ENCODE measurements at regions not wholly inside any gene's neighbourhood (a gene's known extent, or its start where the extent isn't known, plus 50 kb on each side); places are given as distances from the start of the nearest gene placed in this dataset.

DNA sequence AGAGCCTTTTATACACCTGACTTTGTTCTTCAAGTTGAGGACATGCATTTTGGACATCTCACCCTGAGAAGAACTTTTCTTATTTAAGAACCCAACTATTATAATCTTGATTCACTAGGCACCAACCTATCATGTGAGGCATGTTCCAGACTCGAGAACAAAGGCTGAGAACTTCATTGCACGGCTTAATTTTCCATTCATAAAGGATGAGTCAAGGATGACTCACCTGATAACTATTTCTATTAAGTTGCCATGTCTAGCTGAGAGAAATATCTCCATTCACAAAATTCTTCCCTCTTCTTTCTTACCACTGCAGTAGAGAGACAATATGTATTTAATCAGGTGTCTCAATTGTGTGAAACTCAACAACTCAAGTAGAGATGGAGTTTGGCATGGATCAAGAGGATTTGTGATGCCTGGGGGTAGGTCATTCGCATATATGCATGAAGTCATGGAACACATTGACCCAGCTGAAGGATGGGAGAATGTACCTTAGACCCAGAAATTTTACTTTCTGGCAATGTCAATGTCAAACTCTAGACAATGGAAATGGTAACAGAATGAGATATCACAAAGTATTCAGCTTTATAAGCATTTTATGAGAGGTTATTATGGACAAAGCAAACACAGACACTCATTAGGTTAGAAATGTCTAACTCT lies 173.2 kb upstream of the PRNP start:
- no peak for DNase-seq (ENCODE audit: low spot score)

DNA sequence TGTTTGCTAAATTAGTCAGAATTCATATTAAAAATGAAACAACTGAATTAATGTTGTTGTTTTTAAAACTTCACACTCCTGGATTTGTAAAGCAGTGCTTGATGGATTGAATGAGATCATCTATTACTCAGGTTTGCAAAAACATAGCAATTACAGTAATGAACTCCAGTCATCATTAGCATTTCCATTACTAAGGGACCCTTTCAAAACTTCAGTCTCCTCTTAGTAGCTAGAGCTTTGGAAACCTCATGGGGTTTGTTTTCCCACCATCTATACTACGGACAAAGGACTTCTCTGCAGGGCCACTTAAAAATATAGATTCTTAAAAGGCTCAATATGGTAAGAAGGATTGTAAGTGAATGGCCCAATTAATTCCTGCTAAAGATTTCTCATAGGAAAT lies 174.5 kb upstream of the PRNP start:
- DNase-seq (ENCODE audit: low spot score): no peak

DNA sequence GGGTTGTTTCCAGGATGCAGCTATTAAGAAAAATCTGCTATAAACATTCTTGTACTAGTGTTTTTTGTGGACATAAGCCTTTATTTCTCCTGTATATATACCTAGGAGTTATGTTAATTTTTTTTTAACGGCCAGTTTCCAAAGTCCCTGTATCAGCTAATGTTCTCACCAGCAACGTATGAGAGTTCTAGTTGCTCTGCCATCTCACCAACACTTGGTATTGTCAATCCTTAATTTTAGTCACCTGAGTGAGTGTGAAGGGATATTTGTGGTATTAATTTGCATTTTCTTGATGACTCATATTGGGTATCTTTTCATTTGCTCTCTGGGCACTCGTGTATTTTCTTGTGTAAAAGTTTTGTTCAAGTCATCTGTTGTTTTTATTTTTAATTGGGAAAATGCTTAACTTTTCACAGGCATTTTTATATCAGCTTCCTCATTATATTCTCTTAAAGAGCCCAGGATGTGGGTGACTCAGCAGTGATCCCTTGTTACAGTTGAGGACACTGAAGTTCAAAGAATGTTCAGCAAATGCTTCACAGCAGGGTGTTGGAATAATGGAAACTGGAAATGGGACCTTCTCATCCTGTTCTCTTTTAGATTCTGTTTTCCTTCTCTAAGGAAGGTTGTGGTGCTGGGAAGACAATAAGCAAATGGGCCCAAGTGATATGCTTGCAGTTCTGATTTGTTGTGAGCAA lies 176.3 kb upstream of the PRNP start:
- DNase-seq (ENCODE audit: low spot score): no peak

DNA sequence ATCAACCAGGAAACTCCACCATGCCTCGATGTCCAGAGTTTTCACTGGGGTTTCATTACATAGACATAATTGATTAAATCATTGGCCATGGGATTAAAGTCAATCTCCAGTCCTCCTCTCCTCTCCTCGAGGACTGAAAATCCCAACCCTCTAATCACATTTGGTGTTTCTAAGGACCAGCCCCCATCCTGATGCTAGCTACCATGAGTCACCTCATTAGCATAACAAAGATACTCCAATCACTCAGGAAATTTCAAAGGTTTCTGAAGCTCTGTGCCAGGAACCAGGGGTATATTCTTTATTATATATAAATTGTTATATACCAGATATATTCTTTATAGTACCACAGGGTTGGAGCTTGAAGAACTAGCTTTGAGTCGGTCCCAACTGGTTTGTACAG lies 177.5 kb upstream of the PRNP start:
- no peak for DNase-seq (ENCODE audit: low spot score)

DNA sequence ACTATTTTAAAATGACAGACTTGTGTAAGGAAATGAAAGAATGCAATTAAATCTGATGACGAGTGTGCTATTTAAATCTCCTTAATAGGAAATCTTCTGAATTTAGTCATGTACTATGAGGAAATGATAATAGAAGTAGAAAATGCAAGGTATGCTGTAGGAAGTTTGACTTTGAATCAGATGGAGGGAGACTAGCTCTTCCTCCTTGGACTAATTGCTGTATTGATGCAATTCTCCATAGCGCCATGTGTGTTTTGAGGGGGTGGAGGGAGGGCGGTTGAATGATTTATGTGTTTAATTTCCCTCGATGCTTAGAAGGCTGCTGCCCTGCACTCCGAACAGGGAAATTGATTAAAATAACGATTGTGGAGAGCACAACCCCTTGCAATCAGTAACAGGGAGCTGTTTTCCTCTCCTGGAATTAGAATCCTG lies 179.0 kb upstream of the PRNP start:
- no peak for DNase-seq (ENCODE audit: low spot score)

DNA sequence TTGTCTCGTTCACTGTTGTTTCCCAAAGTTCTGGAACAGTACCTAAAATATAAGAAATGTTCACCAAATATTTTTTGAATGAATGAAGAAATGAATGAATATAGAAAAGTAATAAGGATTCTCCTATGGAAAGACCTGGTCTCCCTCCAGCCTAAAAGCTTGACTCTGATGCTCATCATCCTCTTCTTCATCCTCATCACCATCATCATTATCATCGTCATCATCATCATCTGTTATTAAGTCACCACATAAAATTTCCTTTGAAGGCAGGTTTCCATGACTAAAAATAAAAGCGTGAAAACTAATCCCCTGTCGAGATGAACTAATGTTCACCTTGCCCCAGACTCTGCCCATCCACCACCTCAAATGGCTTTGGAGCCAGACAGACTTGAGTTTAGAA lies 181.4 kb upstream of the PRNP start:
- DNase-seq (ENCODE audit: low spot score): no peak

DNA sequence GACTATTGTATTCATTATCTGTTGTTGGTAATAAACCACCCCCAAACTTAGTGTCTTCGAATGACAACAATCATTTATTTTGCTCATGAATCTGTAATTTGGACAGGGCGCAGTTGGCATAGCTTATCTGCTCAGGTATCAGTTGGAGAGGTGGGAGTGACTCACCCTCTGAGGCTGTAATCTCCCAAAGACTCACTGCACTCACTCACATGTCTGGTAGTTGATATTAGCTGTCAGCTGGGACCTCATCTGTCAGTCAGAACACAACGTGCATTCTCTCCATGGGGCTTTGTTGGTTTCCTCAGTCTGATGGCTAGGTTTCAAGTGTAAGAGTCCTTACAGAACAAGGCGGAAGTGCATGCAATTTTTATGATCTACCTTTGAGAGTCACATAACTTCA lies 183.5 kb upstream of the PRNP start:
- DNase-seq (ENCODE audit: low spot score): no peak

DNA sequence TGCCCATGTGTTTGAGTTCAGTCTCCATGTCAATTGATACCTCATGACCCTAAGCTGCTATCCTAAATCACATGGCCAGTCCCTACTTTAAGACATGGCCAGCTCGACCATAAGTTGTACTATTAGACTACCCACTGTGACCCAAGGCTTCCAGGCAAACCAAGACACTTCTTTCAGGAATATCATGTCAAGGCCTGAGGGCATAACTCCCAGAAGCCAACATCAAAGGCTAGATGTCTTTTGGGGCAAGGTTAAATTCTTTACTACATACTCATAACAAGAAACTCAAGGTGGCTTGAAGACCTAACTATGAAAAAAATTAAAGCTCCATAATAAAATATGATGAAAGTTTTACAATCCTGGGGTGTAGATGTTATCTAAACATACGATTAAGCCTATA lies 192.9 kb upstream of the PRNP start:
- no peak for DNase-seq (ENCODE audit: low spot score)

DNA sequence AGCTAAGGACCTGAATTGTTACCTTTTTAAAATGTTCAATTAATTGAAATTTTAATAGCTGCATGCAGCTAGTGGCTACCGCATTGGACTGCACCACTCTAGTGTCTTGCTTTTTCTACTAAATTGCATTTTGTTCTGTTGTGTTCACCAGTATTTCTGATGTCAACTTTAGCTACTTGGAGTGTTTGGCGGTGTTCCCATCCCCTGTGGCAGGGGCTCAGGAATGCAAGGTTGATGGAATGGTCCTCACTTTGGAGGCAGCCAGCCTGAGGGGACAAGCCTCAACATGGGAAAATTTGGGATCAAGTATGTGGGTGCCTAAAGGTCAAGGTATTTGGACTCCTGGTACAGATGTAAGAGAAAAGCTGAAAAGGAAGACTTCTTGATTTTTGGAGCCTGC lies 194.6 kb upstream of the PRNP start:
- no peak for DNase-seq (ENCODE audit: low spot score)

DNA sequence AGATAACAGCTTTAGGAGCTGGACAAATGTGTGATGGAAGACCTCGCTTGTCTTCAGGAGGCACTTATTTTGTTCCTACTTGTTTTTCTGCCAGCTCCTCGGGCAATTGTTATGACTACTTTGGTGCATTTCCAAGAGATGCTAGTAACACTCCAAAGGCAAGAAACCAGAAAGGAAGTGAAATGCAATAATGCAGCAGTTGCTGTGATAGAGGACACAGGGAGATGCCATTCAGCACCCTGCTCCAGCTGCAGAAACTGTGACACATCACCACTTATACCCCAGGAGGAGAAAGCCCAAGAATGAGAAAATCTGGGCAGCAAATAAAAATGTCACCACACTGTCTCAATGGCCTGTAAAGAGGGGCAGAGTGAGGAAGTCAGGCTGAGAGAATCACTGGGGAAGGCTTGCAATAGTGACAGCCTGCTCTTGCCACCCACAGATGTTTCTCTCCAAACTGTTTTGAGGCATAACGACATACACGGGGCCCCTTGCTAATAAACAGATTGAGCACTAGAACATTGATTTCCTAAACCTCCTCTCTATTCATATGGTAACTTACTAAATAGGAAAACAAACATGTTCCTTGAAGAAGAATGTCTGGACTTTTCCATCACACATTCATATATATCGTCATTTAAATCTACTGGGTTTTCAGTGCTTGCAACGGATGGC lies 195.5 kb upstream of the PRNP start:
- no peak for DNase-seq (ENCODE audit: low spot score)

DNA sequence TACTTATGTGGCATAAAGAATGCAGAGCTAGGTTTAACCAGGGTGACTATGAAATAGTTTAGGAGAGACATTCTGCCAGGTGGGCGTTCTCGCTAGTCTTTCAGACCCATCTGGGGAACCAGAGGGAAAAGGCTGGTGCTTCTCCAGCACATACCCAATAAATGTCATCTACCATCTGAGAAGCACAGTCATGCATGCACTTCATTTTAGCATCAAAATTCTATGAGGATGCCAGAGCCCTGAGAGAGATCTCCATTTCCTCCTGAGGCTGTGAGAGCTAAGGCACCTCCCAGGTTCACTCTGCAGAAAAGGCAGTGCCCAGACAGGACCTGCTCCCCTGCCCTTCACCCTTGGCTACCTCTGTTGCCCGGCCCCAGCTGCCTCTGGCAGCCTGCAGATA lies 196.2 kb upstream of the PRNP start:
- no peak for DNase-seq (ENCODE audit: low spot score)

DNA sequence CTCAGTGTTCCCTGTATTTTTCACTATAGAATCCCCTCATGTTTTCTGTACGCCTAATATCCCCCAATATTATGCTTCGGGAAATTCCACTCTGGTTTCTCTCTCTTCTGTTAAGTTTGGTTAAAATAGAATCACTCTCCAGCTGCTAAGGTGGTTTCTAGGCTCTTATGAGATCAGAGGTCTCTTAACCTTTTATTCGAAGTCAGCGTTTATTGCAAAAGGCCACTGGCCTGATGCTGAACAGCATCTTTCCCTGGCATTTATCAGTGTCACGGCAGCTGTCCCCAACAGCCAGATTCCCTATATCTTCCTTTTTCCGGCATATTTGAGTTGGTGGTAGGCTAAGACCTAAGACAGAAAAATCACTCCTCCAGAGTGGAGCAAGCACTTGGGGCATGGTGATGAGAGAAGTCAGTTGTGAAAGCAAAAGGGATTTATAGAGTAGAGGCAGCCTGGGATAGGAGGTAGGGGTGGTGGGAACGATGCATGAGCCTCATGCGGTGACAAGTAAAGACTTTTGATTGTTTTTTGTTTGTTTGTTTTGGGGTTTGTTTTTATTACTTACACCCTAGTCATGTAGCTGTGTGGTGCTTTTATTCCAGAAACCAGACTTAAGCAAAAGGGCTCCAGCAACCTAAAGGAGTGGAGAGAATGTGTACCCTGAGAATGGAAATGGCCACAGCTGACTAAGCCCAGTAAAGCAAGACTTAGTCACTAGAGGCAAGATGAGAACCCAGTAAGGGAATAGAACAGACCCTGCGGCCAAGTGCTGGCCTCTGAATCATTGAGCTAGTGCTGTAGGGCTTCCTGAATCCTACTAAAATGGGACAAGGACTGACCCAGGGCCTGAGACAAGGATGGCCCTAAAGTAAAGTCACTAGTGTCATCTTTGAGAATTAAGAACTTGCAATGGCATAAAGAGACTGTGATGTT lies 197.6 kb upstream of the PRNP start:
- no peak for DNase-seq (ENCODE audit: low spot score)

DNA sequence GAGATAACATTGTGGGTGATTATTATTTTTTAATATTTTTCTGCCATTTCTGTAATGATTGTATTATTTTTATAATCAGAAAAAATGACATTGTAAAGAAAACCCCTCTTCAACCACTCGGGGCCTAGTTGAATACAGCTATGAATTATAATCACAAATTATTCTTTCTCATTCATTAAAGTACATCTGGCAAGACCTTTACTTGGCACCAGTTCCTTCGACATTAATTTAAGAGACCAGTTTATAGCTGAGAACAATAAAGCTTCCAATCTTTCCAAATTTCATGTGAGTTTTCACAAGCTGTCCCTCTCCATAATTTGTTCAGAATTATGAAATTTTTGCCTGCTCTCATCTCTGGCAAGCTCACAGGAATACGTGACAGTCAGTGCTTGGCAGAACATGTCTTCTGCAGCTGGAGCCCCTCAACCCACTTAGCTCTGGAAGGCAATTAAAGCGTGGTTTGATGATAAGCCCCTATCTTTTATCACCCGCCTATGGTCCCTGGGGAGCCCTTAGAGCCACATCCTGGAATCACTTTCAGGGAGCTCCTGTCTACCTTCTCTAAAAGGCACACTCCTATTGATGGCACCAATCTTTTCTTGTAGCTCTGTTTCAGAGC lies 201.8 kb upstream of the PRNP start:
- no peak for DNase-seq (ENCODE audit: low spot score)

DNA sequence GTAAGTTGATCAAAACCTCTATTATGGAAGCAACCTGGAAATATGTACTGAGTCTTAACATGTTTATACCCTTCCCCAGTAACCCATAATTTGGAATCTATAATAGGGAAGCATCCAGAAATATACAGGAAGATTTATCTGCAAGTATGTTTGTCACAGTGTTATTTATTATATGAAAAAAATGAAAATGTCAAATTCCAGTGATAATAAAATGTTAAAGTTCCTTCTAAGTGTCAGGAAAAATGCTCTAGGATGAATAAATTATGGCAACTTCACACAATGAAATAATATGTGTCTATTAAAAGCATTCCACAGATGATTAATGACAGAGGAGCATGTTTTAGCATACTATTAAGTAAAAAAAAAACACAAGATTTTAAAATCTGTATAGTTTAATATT lies 202.3 kb upstream of the PRNP start:
- no peak for DNase-seq (ENCODE audit: low spot score)

DNA sequence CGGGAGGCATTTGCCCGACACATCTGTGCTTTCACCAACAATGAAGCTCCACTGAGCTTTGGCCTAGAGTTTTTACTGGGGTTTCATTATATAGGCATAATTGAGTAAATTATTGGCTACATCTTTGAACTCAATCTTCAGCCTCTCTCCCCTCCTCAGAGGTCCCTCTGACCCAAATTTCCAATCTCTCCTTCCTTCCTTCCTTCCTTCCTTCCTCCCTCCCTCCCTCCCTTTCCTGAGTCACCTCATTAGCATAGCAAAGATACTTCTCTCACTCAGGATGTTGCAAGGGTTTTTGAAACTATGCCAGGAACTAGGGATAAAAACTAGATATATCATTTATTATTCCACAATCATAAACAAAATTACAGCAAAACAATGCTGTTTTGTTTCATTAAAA lies 202.8 kb upstream of the PRNP start:
- no peak for DNase-seq (ENCODE audit: low spot score)

DNA sequence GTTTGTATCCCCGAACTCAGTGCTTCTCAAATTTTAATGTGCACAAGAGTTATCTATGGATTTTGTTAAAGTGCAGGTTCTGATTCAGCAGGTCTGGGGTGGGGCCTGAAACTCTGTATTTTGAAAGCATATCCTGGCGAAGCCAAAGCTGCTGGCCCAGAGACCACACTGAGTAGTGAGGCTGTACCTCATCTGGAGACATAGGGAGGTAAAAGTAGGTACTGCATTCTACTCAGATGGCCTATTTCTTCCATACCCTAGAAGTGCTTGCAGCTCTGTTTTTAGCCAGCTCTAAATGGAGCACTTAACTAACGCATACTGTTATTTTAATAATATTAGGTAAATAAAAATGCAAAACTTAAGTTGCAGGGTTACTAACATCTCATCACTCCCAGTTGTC lies 206.2 kb upstream of the PRNP start:
- no peak for DNase-seq (ENCODE audit: low spot score)

DNA sequence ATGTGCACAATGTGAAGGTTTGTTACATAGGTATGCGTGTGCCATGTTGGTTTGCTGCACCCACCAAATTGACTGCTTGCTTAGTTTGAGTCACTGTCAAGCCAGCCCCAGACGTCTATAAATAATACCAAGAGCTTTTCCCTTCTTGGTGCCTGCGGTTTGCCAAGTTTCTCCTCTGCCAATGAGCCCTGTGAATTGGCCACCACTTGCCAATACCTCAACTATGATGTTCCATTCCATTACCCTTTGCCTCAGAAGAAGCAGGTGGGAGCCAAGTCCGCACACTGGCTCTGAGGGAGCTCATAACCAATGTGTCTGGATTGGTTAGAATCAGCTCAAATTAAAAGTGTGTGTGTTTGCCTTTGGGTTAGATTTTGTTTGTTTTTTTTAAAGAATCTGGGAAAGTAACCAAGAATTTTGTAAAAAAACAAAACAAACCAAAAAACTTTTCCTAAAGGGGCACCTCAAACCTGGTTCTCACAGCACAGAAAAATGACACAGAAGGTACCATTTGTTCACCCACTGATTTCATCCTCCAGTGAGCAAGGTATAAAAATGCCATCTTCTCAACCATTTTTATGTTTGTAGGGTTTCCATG lies 209.3 kb upstream of the PRNP start:
- DNase-seq (ENCODE audit: low spot score): no peak

DNA sequence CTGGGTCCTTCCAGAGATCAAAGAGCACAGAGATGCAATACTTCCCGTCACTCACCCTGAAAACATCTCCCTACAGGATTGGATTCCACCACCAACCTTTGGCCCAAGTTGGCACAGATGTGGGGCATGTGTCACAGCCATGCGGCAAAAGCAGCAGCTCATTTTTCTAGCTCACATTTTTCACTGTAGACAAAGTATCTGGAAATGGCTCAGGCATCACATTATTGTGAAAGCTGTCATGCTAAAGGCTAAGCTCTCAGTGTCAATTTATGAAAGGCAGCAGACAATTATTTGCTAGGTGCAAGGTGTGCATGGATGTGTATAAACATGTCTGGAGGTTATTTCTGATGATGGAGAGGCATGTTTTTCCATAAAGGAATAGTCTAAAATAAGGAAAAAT lies 213.3 kb upstream of the PRNP start:
- DNase-seq (ENCODE audit: low spot score): no peak

DNA sequence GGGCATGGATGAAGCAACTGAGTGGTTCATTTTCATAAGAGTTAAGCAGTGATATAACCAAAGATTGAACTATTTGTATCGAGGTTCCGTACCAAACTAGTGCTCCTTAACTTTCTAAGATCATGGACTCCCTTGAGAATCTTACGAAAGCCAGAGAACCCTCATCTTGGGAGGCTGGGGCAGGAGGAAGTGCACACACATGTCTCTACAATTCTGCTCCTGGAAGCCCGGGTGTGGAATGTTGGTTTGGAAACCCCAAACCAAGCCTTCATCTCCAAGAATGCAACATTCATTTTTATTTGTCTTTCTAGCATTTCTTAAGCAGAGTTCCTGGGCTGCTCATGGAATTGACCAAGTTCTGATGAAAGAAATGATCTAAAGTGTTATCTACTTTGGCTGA lies 215.0 kb upstream of the PRNP start:
- DNase-seq (ENCODE audit: low spot score): no peak

DNA sequence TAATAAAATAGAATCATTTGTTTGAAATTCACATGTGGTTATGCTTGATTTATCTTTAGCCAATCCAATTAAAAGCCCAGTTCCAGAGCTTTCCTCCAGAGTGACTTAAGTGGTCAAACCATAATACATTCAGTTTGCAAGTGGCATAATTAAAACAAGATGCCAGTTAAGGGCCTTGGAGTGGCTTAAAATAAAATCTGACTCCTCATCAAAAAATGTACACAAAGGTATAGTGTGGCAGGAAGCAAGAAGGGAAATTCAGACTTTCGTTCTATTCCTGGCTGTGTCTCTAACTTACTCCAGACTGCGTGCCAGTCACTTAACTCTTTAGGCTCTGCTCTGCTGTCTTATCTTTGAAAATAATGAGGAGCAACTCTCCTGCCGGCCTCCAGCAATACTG lies 215.9 kb upstream of the PRNP start:
- DNase-seq (ENCODE audit: low spot score): no peak

DNA sequence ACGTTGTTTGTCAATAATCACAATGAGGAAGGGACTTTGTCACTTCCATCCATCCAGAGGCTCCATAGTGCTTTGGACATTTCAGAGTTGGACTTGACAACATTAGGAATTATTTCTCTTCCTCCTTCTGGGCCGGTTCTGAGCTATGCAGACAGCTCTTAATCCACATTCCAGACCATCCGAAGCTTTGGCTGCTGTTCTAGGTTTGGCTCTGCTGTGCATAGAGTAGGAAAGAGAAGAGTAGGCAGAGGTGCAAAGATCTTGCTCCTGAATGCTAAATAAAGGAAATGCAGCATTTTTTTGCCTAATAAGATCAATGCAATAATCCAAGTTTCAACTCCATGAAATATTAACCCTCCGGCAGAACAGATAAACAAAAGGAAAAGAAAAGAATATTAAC lies 216.3 kb upstream of the PRNP start:
- DNase-seq (ENCODE audit: low spot score): no peak

DNA sequence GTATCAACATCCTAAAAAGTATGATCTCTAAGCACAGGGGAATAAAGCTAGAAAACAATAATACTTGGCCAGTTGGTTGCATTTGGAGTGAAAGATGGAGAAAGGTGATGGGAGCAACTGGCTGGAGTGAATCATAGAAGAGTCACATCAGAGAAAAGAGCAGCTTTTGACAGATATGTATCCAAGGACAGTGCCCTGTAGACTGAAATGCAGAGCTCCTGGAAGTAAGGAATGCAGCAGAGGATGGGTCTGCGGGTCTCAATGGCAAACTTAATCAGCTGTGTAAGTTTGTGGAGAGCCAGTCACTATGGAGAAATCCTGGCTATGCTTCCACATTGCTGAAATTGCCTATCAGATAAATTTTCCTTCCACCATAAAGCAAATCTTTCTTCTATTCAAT lies 218.1 kb upstream of the PRNP start:
- no peak for DNase-seq (ENCODE audit: low spot score)
